Lower leg skin (tissue), 3 donors: ENCODE measurements at regions not wholly inside any gene's neighbourhood (a gene's known extent, or its start where the extent isn't known, plus 50 kb on each side); places are given as distances from the start of the nearest gene placed in this dataset.

Experiments
- CTCF ChIP-seq, 3 donors: fragments of 450-650 bp; IDR thresholded peaks; one replicate each; pipeline ENCODE4 v1.5.1; 2016; ENCODE audit warnings: antibody characterized with exemption in 3 of 3, mild to moderate bottlenecking in 3 of 3, moderate library complexity in 2 of 3
- POLR2A ChIP-seq, 2 donors: fragments of 450-650 bp; IDR thresholded peaks; one replicate each; pipeline ENCODE4 v1.6.1; 2016 to 2017; ENCODE audit warnings: antibody characterized with exemption in 2 of 2, mild to moderate bottlenecking in 1 of 2, moderate library complexity in 1 of 2

- no peak for TF ChIP-seq CTCF (IDR thresholded peaks at IDR 0.05)
- no peak for TF ChIP-seq POLR2A (IDR thresholded peaks at IDR 0.05)
Measured at GRCh38 chr3:182303169-182303568, 490.1 kb upstream of the ATP11B start.
